GM12878 (cell line): ENCODE measurements at regions not wholly inside any gene's neighbourhood (a gene's known extent, or its start where the extent isn't known, plus 50 kb on each side); places are given as distances from the start of the nearest gene placed in this dataset.

ENCODE experiments used
- NFXL1 ChIP-seq: fragments of 450-650 bp; IDR thresholded peaks from 2 replicates; pipeline ENCODE4 v1.6.1; 2017; ENCODE audit warnings: antibody characterized with exemption, mild to moderate bottlenecking, borderline replicate concordance
- TF ChIP-seq, protein P1 (sequence below): IDR thresholded peaks from 2 replicates; pipeline ENCODE4 v1.6.1; 2011; ENCODE audit warnings: low read depth, low read length, improper control_type of control experiment, borderline replicate concordance
- TF ChIP-seq, protein P2 (sequence below): IDR thresholded peaks from 2 replicates; pipeline ENCODE4 v1.6.1; 2012; ENCODE audit warnings: low read depth, low read length, improper control_type of control experiment
- TF ChIP-seq, protein P3 (sequence below), 3 experiments: IDR thresholded peaks in 2 of 3; conservative IDR thresholded peaks in 1 of 3; 2 replicates each; pipeline ENCODE4 v1.5.1; 2011; ENCODE audit warnings: low read depth in 3 of 3, low read length in 3 of 3, mild to moderate bottlenecking in 3 of 3, control low read depth in 2 of 3, moderate library complexity in 2 of 3, inconsistent platforms in 1 of 3, mixed read lengths in 1 of 3; ENCODE audit not compliant: control insufficient read depth in 2 of 3, insufficient read depth in 1 of 3; ENCODE audit errors: extremely low read depth in 1 of 3
- TF ChIP-seq, protein P4 (sequence below): IDR thresholded peaks from 2 replicates; pipeline ENCODE4 v1.6.1; 2012; ENCODE audit warnings: low read depth, low read length, improper control_type of control experiment

DNA sequence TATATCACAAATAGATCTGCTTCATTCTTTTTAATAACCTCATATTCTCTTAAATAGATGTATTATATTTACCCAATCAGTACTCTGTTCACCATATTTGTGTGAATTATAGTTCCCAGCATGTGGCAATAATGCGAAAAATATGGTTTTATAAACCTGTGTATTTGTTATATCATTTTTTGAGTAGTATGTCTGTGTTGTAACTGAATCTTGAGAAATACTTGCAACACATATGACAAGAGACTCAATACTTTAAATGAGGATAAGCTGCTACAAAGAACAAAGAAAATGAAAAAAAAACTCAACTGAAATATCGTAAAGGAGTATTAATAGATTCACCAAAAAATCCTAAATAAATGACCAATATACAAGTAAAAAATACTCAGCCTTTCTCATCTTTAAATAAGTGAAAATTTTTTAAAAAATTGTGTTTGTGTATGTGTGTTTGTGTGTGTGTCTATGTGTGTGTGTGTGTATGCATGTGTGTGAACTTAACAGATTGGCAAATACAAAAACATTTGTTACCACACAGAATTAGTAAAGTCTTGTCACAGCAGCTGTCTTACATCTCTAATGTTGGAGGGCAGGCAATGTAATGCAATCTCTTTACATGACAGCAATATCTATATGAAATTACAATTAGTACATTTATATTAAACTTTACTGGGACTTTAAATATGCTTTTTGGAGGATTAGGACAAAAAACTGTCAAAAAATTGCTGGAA is 441.9 kb upstream of the MGAT4C start:
- TF ChIP-seq, protein P1, sequence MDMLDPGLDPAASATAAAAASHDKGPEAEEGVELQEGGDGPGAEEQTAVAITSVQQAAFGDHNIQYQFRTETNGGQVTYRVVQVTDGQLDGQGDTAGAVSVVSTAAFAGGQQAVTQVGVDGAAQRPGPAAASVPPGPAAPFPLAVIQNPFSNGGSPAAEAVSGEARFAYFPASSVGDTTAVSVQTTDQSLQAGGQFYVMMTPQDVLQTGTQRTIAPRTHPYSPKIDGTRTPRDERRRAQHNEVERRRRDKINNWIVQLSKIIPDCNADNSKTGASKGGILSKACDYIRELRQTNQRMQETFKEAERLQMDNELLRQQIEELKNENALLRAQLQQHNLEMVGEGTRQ, result no peak
- TF ChIP-seq, protein P2, sequence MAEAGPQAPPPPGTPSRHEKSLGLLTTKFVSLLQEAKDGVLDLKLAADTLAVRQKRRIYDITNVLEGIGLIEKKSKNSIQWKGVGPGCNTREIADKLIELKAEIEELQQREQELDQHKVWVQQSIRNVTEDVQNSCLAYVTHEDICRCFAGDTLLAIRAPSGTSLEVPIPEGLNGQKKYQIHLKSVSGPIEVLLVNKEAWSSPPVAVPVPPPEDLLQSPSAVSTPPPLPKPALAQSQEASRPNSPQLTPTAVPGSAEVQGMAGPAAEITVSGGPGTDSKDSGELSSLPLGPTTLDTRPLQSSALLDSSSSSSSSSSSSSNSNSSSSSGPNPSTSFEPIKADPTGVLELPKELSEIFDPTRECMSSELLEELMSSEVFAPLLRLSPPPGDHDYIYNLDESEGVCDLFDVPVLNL, result no peak
- no peak for TF ChIP-seq NFXL1
- TF ChIP-seq, protein P3, sequence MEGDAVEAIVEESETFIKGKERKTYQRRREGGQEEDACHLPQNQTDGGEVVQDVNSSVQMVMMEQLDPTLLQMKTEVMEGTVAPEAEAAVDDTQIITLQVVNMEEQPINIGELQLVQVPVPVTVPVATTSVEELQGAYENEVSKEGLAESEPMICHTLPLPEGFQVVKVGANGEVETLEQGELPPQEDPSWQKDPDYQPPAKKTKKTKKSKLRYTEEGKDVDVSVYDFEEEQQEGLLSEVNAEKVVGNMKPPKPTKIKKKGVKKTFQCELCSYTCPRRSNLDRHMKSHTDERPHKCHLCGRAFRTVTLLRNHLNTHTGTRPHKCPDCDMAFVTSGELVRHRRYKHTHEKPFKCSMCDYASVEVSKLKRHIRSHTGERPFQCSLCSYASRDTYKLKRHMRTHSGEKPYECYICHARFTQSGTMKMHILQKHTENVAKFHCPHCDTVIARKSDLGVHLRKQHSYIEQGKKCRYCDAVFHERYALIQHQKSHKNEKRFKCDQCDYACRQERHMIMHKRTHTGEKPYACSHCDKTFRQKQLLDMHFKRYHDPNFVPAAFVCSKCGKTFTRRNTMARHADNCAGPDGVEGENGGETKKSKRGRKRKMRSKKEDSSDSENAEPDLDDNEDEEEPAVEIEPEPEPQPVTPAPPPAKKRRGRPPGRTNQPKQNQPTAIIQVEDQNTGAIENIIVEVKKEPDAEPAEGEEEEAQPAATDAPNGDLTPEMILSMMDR (IDR thresholded peaks at IDR 0.05 in 2 of 3, conservative IDR thresholded peaks at IDR 0.05 in 1 of 3; ENCODE audit: control insufficient read depth in 2 of 3, extremely low read depth in 1 of 3, insufficient read depth in 1 of 3, low read depth in 3 of 3, low read length in 3 of 3), result no peak
- TF ChIP-seq, protein P4, sequence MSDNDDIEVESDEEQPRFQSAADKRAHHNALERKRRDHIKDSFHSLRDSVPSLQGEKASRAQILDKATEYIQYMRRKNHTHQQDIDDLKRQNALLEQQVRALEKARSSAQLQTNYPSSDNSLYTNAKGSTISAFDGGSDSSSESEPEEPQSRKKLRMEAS, result no peak
